Bronchial epithelial cell (primary cell): ENCODE measurements at regions not wholly inside any gene's neighbourhood (a gene's known extent, or its start where the extent isn't known, plus 50 kb on each side); places are given as distances from the start of the nearest gene placed in this dataset.

Experiments used
- DNase-seq: peaks from one replicate; pipeline ENCODE4 v3.0.0-alpha.2; 2010; ENCODE audit warnings: low read depth
- FAIRE-seq: peaks from 2 replicates; lab custom pipeline; 2011; peaks lifted over from hg19 to GRCh38; lab: Jason Lieb, UNC
- H3K27me3 ChIP-seq: 2 replicates; pipeline ENCODE4 v1.5.1; 2011; ENCODE audit warnings: low read length; ENCODE audit not compliant: control insufficient read depth, insufficient read depth
- H3K36me3 ChIP-seq: 2 replicates; pipeline ENCODE4 v1.5.1; 2011; ENCODE audit warnings: low read length; ENCODE audit not compliant: control insufficient read depth, insufficient read depth
- H3K4me3 ChIP-seq: 2 replicates; pipeline ENCODE4 v1.5.1; 2011; ENCODE audit warnings: mild to moderate bottlenecking, low read depth, low read length, control low read depth
- TF ChIP-seq, protein P1 (sequence below): IDR thresholded peaks from 2 replicates; pipeline ENCODE4 v1.5.1; 2011; ENCODE audit warnings: mild to moderate bottlenecking, moderate library complexity, low read length, control low read depth, inconsistent platforms; ENCODE audit not compliant: insufficient read depth, severe bottlenecking

DNA sequence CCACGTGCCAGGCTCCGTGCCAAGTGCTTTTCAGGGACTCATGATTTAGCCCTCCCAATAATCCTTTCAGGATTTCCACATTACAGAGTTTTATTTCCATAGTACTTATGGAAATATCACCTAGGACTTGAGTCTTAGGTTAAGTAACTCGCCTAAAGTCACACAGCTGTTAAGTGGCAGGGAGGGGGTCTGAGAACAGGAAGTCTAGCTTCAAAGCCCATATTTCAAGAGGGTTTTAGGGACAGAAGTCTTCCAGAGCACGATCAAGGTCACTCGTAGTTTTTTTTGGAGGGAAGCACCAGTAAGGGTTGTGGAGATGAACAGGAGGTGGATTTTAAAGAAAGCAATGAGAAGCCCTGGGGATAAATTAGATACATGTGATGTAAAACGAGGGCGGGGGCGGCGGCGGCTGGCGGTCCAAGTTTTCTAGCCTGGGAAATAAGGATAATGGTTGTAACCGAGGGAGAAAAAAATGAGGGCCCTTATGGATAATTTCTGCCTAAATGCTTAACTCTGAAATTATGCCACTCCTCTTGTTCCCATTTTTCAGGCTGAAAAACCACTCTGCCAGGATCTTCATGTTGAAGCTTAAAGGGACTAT is 192.6 kb upstream of the FOXN3 start:
- TF ChIP-seq, protein P1, sequence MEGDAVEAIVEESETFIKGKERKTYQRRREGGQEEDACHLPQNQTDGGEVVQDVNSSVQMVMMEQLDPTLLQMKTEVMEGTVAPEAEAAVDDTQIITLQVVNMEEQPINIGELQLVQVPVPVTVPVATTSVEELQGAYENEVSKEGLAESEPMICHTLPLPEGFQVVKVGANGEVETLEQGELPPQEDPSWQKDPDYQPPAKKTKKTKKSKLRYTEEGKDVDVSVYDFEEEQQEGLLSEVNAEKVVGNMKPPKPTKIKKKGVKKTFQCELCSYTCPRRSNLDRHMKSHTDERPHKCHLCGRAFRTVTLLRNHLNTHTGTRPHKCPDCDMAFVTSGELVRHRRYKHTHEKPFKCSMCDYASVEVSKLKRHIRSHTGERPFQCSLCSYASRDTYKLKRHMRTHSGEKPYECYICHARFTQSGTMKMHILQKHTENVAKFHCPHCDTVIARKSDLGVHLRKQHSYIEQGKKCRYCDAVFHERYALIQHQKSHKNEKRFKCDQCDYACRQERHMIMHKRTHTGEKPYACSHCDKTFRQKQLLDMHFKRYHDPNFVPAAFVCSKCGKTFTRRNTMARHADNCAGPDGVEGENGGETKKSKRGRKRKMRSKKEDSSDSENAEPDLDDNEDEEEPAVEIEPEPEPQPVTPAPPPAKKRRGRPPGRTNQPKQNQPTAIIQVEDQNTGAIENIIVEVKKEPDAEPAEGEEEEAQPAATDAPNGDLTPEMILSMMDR = no peak
- DNase-seq (no peak), FAIRE-seq (no peak)
- Histone ChIP-seq H3K4me3 (no peak overlapping the region), H3K27me3 (no peaks in the 10 kb centered on the region), H3K36me3 (no peaks in the 10 kb centered on the region)

- no peaks in the 10 kb centered on the region for H3K27me3 ChIP-seq
- no peak overlapping the region for H3K4me3 ChIP-seq
- TF ChIP-seq, protein P1 = no peak
- FAIRE-seq (no peak), DNase-seq (no peak)
- H3K36me3 ChIP-seq = no peaks in the 10 kb centered on the region
Measured at GRCh38 chr14:89607453-89607852, 190.4 kb upstream of the FOXN3 start.

GRCh38 chr14:89603938-89604480 is 187.0 kb upstream of the FOXN3 start:
- TF ChIP-seq, protein P1 = no peak
- Histone ChIP-seq H3K4me3 (no peak overlapping the region), H3K36me3 (no peaks in the 10 kb centered on the region), H3K27me3 (no peaks in the 10 kb centered on the region)
- DNase-seq (no peak), FAIRE-seq (no peak)

DNA sequence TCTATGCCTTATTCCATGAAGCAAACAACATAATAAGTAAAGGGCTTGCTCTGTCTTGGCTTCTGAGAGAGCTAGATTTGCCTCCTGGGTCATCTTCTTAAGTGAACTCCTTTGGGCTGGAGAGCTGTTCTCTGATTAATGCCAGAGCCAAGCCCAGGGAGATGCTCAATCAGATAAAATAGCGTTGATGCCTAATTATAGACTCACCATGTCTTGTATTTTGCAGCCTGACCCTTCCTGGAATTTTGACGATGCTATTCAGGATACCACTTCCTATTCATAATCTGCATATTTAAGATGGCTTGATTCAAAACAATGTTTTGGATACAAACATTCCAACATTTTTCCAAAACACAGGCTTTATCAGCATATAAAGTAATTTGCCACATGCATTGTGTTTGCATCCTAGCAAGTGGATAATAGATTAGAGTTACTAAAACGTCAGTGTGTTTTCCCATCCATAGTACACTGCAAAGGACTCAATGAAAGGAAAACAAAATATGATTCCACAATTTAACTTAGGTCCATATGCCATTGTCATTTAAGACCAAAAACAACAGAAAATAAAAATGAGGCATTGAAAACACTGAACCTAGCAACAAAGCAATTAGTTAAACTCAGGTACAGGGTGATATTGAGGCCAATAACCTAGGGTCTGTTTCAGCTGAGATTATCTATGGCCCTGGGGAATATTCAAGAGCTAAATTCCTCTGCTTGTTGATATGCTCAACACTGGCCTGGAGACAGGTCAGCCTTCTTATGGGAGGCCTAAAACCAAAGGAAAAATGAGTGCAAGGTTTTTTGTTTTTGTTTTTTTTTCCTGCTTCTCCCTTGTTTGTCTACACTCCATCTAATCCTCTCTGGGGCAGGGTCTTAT is 184.2 kb upstream of the FOXN3 start:
- no peak overlapping the region for H3K4me3 ChIP-seq
- FAIRE-seq (no peak), DNase-seq (no peak)
- H3K27me3 ChIP-seq = no peaks in the 10 kb centered on the region
- no peaks in the 10 kb centered on the region for H3K36me3 ChIP-seq
- TF ChIP-seq, protein P1 = no peak

DNA sequence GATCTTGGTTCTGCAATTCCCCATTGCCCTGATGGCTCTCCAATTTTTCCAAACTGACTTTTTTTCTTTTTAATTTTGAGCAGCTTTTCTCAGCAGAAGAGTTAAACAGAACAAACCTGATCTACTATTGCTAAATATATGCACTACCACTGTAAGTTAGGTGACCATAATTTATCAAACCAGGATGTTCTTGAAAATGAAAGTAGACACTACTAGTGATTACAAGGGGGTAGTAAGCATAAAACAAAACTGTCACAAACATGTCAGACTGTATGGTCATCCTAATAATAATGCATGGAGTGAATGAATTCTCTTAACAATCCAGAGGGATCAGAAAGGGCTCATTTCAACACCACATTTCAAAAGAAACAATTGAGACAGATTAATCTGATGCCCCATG is 183.0 kb upstream of the FOXN3 start:
- H3K4me3 ChIP-seq = no peak overlapping the region
- TF ChIP-seq, protein P1 = no peak
- FAIRE-seq (no peak), DNase-seq (no peak)
- no peaks in the 10 kb centered on the region for H3K36me3 ChIP-seq
- no peaks in the 10 kb centered on the region for H3K27me3 ChIP-seq
